DMS79 treated with DMSO at 0.1 percent for 48 hours (cell line): ENCODE measurements at regions not wholly inside any gene's neighbourhood (a gene's known extent, or its start where the extent isn't known, plus 50 kb on each side); places are given as distances from the start of the nearest gene placed in this dataset.

ENCODE experiments used
- DNase-seq: peaks from one replicate; lab custom pipeline; 2025; lab: John Stamatoyannopoulos, UW

- peak; percentile 58 for DNase-seq
Measured at GRCh38 chr11:115929618-115930129, 425.5 kb upstream of the CADM1 start.

- no peak for DNase-seq
Measured at GRCh38 chr11:115928811-115929210, 424.6 kb upstream of the CADM1 start.

GRCh38 chr11:115927823-115928329, 423.7 kb upstream of the CADM1 start:
- no peak for DNase-seq

- no peak for DNase-seq
Measured at GRCh38 chr11:115926601-115927000, 422.4 kb upstream of the CADM1 start.

GRCh38 chr11:115926138-115926537, 421.9 kb upstream of the CADM1 start:
- DNase-seq: no peak

- no peak for DNase-seq
Measured at GRCh38 chr11:115925568-115926090, 421.4 kb upstream of the CADM1 start.

- no peak for DNase-seq
Measured at GRCh38 chr11:115924744-115925567, 420.7 kb upstream of the CADM1 start.

GRCh38 chr11:115922876-115923275, 418.7 kb upstream of the CADM1 start:
- DNase-seq: no peak

GRCh38 chr11:115921986-115922385, 417.8 kb upstream of the CADM1 start:
- DNase-seq: no peak

- no peak for DNase-seq
Measured at GRCh38 chr11:115921540-115921939, 417.3 kb upstream of the CADM1 start.

- peak; percentile 92 for DNase-seq
Measured at GRCh38 chr11:115920841-115921480, 416.7 kb upstream of the CADM1 start.

GRCh38 chr11:115920092-115920461, 415.9 kb upstream of the CADM1 start:
- DNase-seq: no peak

GRCh38 chr11:115919341-115920091, 415.3 kb upstream of the CADM1 start:
- peak; percentile 54 for DNase-seq

GRCh38 chr11:115918576-115918975, 414.4 kb upstream of the CADM1 start:
- peak; percentile 14 for DNase-seq

- peak; percentile 92 for DNase-seq
Measured at GRCh38 chr11:115916608-115917007, 412.4 kb upstream of the CADM1 start.

GRCh38 chr11:115912484-115912945, 408.3 kb upstream of the CADM1 start:
- peak; percentile 90 for DNase-seq

GRCh38 chr11:115911613-115912346, 407.6 kb upstream of the CADM1 start:
- DNase-seq: peak; percentile 100

- DNase-seq: no peak
Measured at GRCh38 chr11:115910379-115910778, 406.2 kb upstream of the CADM1 start.

- DNase-seq: no peak
Measured at GRCh38 chr11:115906171-115906570, 402.0 kb upstream of the CADM1 start.

GRCh38 chr11:115905341-115906000, 401.3 kb upstream of the CADM1 start:
- no peak for DNase-seq

GRCh38 chr11:115903179-115903578, 399.0 kb upstream of the CADM1 start:
- DNase-seq: no peak
